K562 (cell line): ENCODE measurements at regions not wholly inside any gene's neighbourhood (a gene's known extent, or its start where the extent isn't known, plus 50 kb on each side); places are given as distances from the start of the nearest gene placed in this dataset.

ENCODE experiments used
- ZNF785 ChIP-seq: fragments of 250-450 bp; sonication (Bioruptor Pico); IDR thresholded peaks from 2 replicates; pipeline ENCODE4 v1.4.0; 2020; ENCODE audit warnings: mild to moderate bottlenecking
- TF ChIP-seq, protein P1 (sequence below): sonication (generic); formaldehyde crosslinking; IDR thresholded peaks from 2 replicates; pipeline ENCODE4 v1.8.0; 2022; ENCODE audit warnings: mild to moderate bottlenecking, low read depth, missing genetic modification reagents
- TF ChIP-seq, protein P2 (sequence below): fragments of 450-650 bp; IDR thresholded peaks from 2 replicates; pipeline ENCODE4 v1.7.1; 2018; ENCODE audit warnings: mild to moderate bottlenecking, low read depth; ENCODE audit not compliant: partially characterized antibody

DNA sequence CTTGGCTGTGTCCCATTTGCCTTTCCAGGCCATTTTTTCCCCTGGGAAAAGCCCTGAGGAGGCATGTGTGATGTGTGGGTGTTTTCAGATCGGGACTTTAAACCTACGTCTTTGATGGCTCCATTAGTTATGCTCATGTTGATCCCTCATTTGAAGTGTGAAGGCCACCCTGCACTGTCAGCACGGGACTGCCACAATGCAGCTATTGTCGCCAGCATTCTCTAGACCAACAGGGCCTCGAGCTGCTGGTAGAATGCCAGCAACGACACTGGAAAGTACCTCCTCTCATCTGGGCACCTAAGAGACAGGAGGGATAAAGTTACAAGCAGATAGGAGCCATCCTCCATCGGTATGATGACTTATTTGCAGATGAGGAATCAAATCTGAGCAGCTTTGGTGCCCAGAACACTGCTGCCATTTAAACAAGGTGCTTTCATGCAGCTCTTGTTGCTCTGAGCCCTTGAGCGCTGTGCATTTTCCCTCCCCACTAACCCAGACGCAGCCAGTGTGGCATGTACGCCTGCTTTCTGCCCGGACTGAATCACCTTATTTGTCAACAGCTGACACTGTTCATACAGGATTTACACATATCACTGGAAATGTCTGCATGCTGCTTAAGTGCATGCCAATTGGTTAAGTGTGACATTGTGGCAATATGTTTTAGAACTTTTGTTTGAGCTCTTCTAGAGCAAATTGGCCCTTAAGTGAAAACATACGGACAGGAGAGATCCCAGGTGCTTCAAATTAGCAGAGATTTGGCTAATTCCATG lies 175.0 kb upstream of the PITRM1 start:
- TF ChIP-seq, protein P1, sequence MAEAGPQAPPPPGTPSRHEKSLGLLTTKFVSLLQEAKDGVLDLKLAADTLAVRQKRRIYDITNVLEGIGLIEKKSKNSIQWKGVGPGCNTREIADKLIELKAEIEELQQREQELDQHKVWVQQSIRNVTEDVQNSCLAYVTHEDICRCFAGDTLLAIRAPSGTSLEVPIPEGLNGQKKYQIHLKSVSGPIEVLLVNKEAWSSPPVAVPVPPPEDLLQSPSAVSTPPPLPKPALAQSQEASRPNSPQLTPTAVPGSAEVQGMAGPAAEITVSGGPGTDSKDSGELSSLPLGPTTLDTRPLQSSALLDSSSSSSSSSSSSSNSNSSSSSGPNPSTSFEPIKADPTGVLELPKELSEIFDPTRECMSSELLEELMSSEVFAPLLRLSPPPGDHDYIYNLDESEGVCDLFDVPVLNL (CRISPR knock-in tag) = no peak
- no peak for TF ChIP-seq ZNF785 (CRISPR knock-in tag)
- TF ChIP-seq, protein P2, sequence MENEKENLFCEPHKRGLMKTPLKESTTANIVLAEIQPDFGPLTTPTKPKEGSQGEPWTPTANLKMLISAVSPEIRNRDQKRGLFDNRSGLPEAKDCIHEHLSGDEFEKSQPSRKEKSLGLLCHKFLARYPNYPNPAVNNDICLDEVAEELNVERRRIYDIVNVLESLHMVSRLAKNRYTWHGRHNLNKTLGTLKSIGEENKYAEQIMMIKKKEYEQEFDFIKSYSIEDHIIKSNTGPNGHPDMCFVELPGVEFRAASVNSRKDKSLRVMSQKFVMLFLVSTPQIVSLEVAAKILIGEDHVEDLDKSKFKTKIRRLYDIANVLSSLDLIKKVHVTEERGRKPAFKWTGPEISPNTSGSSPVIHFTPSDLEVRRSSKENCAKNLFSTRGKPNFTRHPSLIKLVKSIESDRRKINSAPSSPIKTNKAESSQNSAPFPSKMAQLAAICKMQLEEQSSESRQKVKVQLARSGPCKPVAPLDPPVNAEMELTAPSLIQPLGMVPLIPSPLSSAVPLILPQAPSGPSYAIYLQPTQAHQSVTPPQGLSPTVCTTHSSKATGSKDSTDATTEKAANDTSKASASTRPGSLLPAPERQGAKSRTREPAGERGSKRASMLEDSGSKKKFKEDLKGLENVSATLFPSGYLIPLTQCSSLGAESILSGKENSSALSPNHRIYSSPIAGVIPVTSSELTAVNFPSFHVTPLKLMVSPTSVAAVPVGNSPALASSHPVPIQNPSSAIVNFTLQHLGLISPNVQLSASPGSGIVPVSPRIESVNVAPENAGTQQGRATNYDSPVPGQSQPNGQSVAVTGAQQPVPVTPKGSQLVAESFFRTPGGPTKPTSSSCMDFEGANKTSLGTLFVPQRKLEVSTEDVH = no peak
